ENCODE measurements at regions not wholly inside any gene's neighbourhood (a gene's known extent, or its start where the extent isn't known, plus 50 kb on each side); places are given as distances from the start of the nearest gene placed in this dataset.

- no peak for TF ChIP-seq CTCF (IDR thresholded peaks at IDR 0.05; ENCODE audit: low read depth, low read length)
- DNase-seq (ENCODE audit: extremely low read depth, low read depth): no peak
These were observed 408.6 kb upstream of the IRX4 start for GRCh38 chr5:2291146-2291840.

GRCh38 chr5:2289380-2289779 is 406.7 kb upstream of the IRX4 start:
- DNase-seq (ENCODE audit: extremely low read depth, low read depth): no peak
- TF ChIP-seq CTCF (IDR thresholded peaks at IDR 0.05; ENCODE audit: low read depth, low read length): no peak

GRCh38 chr5:2288968-2289367 is 406.2 kb upstream of the IRX4 start:
- no peak for TF ChIP-seq CTCF (IDR thresholded peaks at IDR 0.05; ENCODE audit: low read depth, low read length)
- DNase-seq (ENCODE audit: extremely low read depth, low read depth): no peak

GRCh38 chr5:2288466-2288865 is 405.7 kb upstream of the IRX4 start:
- TF ChIP-seq CTCF (IDR thresholded peaks at IDR 0.05; ENCODE audit: low read depth, low read length): no peak
- DNase-seq (ENCODE audit: extremely low read depth, low read depth): no peak

GRCh38 chr5:2286250-2286649 is 403.5 kb upstream of the IRX4 start:
- TF ChIP-seq CTCF (IDR thresholded peaks at IDR 0.05; ENCODE audit: low read depth, low read length): no peak
- no peak for DNase-seq (ENCODE audit: extremely low read depth, low read depth)

- TF ChIP-seq CTCF (IDR thresholded peaks at IDR 0.05; ENCODE audit: low read depth, low read length): no peak
- DNase-seq (ENCODE audit: extremely low read depth, low read depth): no peak
These were observed 402.0 kb upstream of the IRX4 start for GRCh38 chr5:2284678-2285077.

GRCh38 chr5:2283481-2284045 is 400.8 kb upstream of the IRX4 start:
- TF ChIP-seq CTCF (IDR thresholded peaks at IDR 0.05; ENCODE audit: low read depth, low read length): no peak
- DNase-seq (ENCODE audit: extremely low read depth, low read depth): no peak

Data from AG09319 (cell line).